ENCODE measurements at regions not wholly inside any gene's neighbourhood (a gene's known extent, or its start where the extent isn't known, plus 50 kb on each side); places are given as distances from the start of the nearest gene placed in this dataset.

DNA sequence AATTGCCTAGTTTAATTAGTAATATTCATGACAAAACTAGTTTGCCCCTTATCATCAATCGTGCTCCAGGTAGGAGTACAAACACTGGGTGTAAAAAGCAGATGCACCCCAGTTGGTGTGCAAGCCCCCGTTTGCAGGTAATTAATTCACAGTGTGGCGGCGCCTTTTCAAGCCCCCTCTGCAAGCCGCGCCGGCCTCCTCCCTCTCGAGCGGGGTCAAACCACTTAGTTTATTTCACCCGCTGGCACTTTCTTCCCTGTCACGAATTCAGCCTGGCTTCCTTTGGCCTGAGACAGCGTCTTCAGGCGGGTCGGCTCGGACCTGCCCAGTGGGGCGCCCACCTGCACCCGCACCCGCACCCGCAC lies 64.7 kb upstream of the MAPRE2 start:
- TF ChIP-seq, protein P1, sequence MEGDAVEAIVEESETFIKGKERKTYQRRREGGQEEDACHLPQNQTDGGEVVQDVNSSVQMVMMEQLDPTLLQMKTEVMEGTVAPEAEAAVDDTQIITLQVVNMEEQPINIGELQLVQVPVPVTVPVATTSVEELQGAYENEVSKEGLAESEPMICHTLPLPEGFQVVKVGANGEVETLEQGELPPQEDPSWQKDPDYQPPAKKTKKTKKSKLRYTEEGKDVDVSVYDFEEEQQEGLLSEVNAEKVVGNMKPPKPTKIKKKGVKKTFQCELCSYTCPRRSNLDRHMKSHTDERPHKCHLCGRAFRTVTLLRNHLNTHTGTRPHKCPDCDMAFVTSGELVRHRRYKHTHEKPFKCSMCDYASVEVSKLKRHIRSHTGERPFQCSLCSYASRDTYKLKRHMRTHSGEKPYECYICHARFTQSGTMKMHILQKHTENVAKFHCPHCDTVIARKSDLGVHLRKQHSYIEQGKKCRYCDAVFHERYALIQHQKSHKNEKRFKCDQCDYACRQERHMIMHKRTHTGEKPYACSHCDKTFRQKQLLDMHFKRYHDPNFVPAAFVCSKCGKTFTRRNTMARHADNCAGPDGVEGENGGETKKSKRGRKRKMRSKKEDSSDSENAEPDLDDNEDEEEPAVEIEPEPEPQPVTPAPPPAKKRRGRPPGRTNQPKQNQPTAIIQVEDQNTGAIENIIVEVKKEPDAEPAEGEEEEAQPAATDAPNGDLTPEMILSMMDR (IDR thresholded peaks at IDR 0.05 in 8 of 11, conservative IDR thresholded peaks at IDR 0.05 in 3 of 11): no peak
- TF ChIP-seq POLR2A (IDR thresholded peaks at IDR 0.05): no peak

Measured in spleen (tissue), 7 donors.